IMR-90 (cell line): ENCODE measurements at regions not wholly inside any gene's neighbourhood (a gene's known extent, or its start where the extent isn't known, plus 50 kb on each side); places are given as distances from the start of the nearest gene placed in this dataset.

Experiments used
- ATAC-seq: fragments of 200-7000 bp; cut with Tn5 transposase; 2 replicates; pipeline ENCODE4 v1.9.1; 2020; ENCODE audit warnings: low read depth, mild to moderate bottlenecking, moderate library complexity
- BruUV-seq: library from RNA; stranded (reverse); fragments of 400-500 nt; replicated peaks from 2 replicates; lab custom pipeline; 2021; lab: Mats Ljungman, UMichigan
- CTCF ChIA-PET: fragments of 300-600 bp; formaldehyde crosslinking; extraction: SDS; loops from one replicate; lab custom pipeline; 2021; ENCODE audit warnings: antibody characterized with exemption; lab: Yijun Ruan, JAX
- POLR2A ChIA-PET: fragments of 300-600 bp; sonication (Branson Sonifier 250); formaldehyde crosslinking; loops from one replicate; lab custom pipeline; 2022; ENCODE audit warnings: antibody characterized with exemption; ENCODE audit not compliant: unreplicated experiment; lab: Charles Lee
- DNase-seq: peaks from one replicate; pipeline ENCODE4 v3.0.0; 2013
- H2AFZ ChIP-seq: replicated peaks from 2 replicates; pipeline ENCODE3; 2013; ENCODE audit warnings: low read length, mild to moderate bottlenecking; ENCODE audit not compliant: poor library complexity
- H2AK5ac ChIP-seq: 2 replicates; pipeline ENCODE4 v1.6.1; 2013; ENCODE audit warnings: low read depth, low read length, inconsistent platforms
- H2AK9ac ChIP-seq: replicated peaks from 2 replicates; pipeline ENCODE3; 2013; ENCODE audit warnings: mild to moderate bottlenecking, low read depth, low read length, moderate library complexity; ENCODE audit not compliant: poor library complexity
- H2BK120ac ChIP-seq: 2 replicates; pipeline ENCODE4 v1.6.1; 2013; ENCODE audit warnings: low read depth, low read length, inconsistent platforms
- H2BK15ac ChIP-seq: 3 replicates; pipeline ENCODE4 v1.6.1; 2013; ENCODE audit warnings: low read depth, low read length, inconsistent platforms
- H2BK20ac ChIP-seq: 2 replicates; pipeline ENCODE4 v1.6.1; 2013; ENCODE audit warnings: low read depth, mild to moderate bottlenecking, inconsistent platforms, low read length, moderate library complexity
- H2BK5ac ChIP-seq: 2 replicates; pipeline ENCODE4 v1.6.1; 2013; ENCODE audit warnings: mild to moderate bottlenecking, low read depth, low read length, inconsistent platforms; ENCODE audit not compliant: poor library complexity, severe bottlenecking
- H3K14ac ChIP-seq: replicated peaks from 2 replicates; pipeline ENCODE4 v1.6.1; 2013; ENCODE audit warnings: low read depth, low read length, inconsistent platforms
- H3K18ac ChIP-seq: 2 replicates; pipeline ENCODE4 v1.6.1; 2013; ENCODE audit warnings: low read depth, low read length, control low read depth
- H3K23ac ChIP-seq: 2 replicates; pipeline ENCODE4 v1.6.1; 2013; ENCODE audit warnings: low read depth, low read length, inconsistent platforms
- H3K27ac ChIP-seq: 2 replicates; pipeline ENCODE4 v1.5.1; 2013; ENCODE audit warnings: mild to moderate bottlenecking, control low read depth, low read length; ENCODE audit not compliant: insufficient read depth
- H3K27me3 ChIP-seq: 2 replicates; pipeline ENCODE4 v1.6.1; 2013; ENCODE audit warnings: low read length; ENCODE audit not compliant: control insufficient read depth, insufficient read depth
- H3K36me3 ChIP-seq: 2 replicates; pipeline ENCODE4 v1.6.1; 2013; ENCODE audit warnings: low read length, mixed read lengths; ENCODE audit not compliant: control insufficient read depth, insufficient read depth
- H3K4ac ChIP-seq: 2 replicates; pipeline ENCODE4 v1.6.1; 2013; ENCODE audit warnings: low read depth, low read length, inconsistent platforms
- H3K4me1 ChIP-seq: 2 replicates; pipeline ENCODE4 v1.6.1; 2013; ENCODE audit warnings: low read length, mixed read lengths; ENCODE audit not compliant: control insufficient read depth, insufficient read depth
- H3K4me2 ChIP-seq: 2 replicates; pipeline ENCODE4 v1.6.1; 2013; ENCODE audit warnings: low read depth, mild to moderate bottlenecking, control low read depth, low read length, moderate library complexity
- H3K4me3 ChIP-seq: 2 replicates; pipeline ENCODE4 v1.5.1; 2013; ENCODE audit warnings: low read depth, mild to moderate bottlenecking, control low read depth, low read length, moderate library complexity; ENCODE audit not compliant: insufficient read depth
- H3K56ac ChIP-seq: 2 replicates; pipeline ENCODE4 v1.6.1; 2013; ENCODE audit warnings: low read length, inconsistent platforms; ENCODE audit not compliant: insufficient read depth; ENCODE audit errors: extremely low read depth
- H3K79me1 ChIP-seq, 2 experiments: 2 replicates each; pipeline ENCODE4 v1.6.1; 2013; ENCODE audit warnings: low read length in 2 of 2, inconsistent platforms in 1 of 2, low read depth in 1 of 2
- H3K9ac ChIP-seq: 2 replicates; pipeline ENCODE4 v1.6.1; 2013; ENCODE audit warnings: low read depth, low read length, control low read depth
- H3K9me1 ChIP-seq: 2 replicates; pipeline ENCODE4 v1.6.1; 2013; ENCODE audit warnings: low read length, inconsistent platforms; ENCODE audit not compliant: insufficient read depth
- H3K9me3 ChIP-seq: 2 replicates; pipeline ENCODE4 v1.6.1; 2013; ENCODE audit warnings: low read length; ENCODE audit not compliant: control insufficient read depth, insufficient read depth
- H4K20me1 ChIP-seq: 2 replicates; pipeline ENCODE4 v1.6.1; 2013; ENCODE audit warnings: low read length, inconsistent platforms; ENCODE audit not compliant: insufficient read depth
- H4K5ac ChIP-seq: 2 replicates; pipeline ENCODE4 v1.6.1; 2013; ENCODE audit warnings: mild to moderate bottlenecking, low read depth, low read length, control low read depth
- H4K8ac ChIP-seq, 2 experiments: 2 replicates each; pipeline ENCODE4 v1.6.1; 2013; ENCODE audit warnings: low read depth in 2 of 2, low read length in 2 of 2, control low read depth in 1 of 2, inconsistent platforms in 1 of 2
- H4K91ac ChIP-seq: 2 replicates; pipeline ENCODE4 v1.6.1; 2013; ENCODE audit warnings: low read depth, low read length, inconsistent platforms; ENCODE audit not compliant: insufficient read depth
- BHLHE40 ChIP-seq: fragments of 150-350 bp; IDR thresholded peaks from 2 replicates; pipeline ENCODE4 v1.6.1; 2016; ENCODE audit warnings: mild to moderate bottlenecking, low read depth, low read length
- RAD21 ChIP-seq: IDR thresholded peaks from 2 replicates; pipeline ENCODE4 v1.6.1; 2012; ENCODE audit warnings: low read length, improper control_type of control experiment
- RCOR1 ChIP-seq: IDR thresholded peaks from 2 replicates; pipeline ENCODE4 v1.6.1; 2012; ENCODE audit warnings: mild to moderate bottlenecking, low read length, improper control_type of control experiment; ENCODE audit not compliant: insufficient replicate concordance
- SMC3 ChIP-seq: fragments of 150-350 bp; IDR thresholded peaks from 2 replicates; pipeline ENCODE4 v1.6.1; 2016; ENCODE audit warnings: low read depth, mild to moderate bottlenecking, antibody characterized with exemption, low read length, moderate library complexity
- WGBS, 2 experiments: methylation state at CpG; one replicate each; pipeline versions ENCODE4 v1.1.5 to v1.1.7; 2013; ENCODE audit warnings: missing lambda C conversion rate in 2 of 2; ENCODE audit not compliant: insufficient read length in 1 of 2; ENCODE audit errors: extremely low coverage in 2 of 2; 5-methylcytosine and 5-hydroxymethylcytosine counted together
- dilution Hi-C: fragments of 300-500 bp; cut with HindIII; formaldehyde crosslinking; loops from one replicate; pipeline ENCODE4 v1.14.3; 2018; ENCODE audit warnings: low sequenced_read_pairs; ENCODE audit not compliant: unreplicated experiment
- in situ Hi-C: fragments of 300-500 bp; cut with MboI; formaldehyde crosslinking; loops from 3 replicates; pipeline ENCODE4 v1.14.3; 2019; ENCODE audit warnings: low sequenced_read_pairs, inconsistent platforms, mixed read lengths
- intact Hi-C: fragments of 100-400 bp; cut with micrococcal nuclease; formaldehyde crosslinking; loops from 2 replicates; pipeline ENCODE4 v1.10.0; 2022

- no peak overlapping the region for H2BK15ac ChIP-seq
- H3K4me1 ChIP-seq: no peaks in the 10 kb centered on the region
- H4K5ac ChIP-seq: no peak overlapping the region
- no peak overlapping the region for H2BK120ac ChIP-seq
- no peak overlapping the region for H3K27ac ChIP-seq
- no peaks in the 10 kb centered on the region for H3K79me1 ChIP-seq
- BruUV-seq: no TSS peak
- no peak overlapping the region for H3K9ac ChIP-seq
- ChIA-PET POLR2A (no interaction called here), CTCF (no interaction called here)
- no peak overlapping the region for H2AK5ac ChIP-seq
- no peaks in the 10 kb centered on the region for H4K20me1 ChIP-seq
- no peaks in the 10 kb centered on the region for H3K9me3 ChIP-seq
- no peaks in the 10 kb centered on the region for H3K36me3 ChIP-seq
- intact Hi-C loops: no loop called here
- ATAC-seq (no peak), DNase-seq (no peak)
- H3K23ac ChIP-seq: no peak overlapping the region
- no peak overlapping the region for H2BK20ac ChIP-seq
- H3K56ac ChIP-seq: no peak overlapping the region
- H3K4me3 ChIP-seq: no peak overlapping the region
- H3K18ac ChIP-seq: no peak overlapping the region
- H3K27me3 ChIP-seq: no peaks in the 10 kb centered on the region
- no peak overlapping the region for H2AK9ac ChIP-seq
- no peak overlapping the region for H4K8ac ChIP-seq
- H2BK5ac ChIP-seq: no peak overlapping the region
- in situ Hi-C loops: no loop called here
- 100% methylated on average over 1 of the region's 4 CpGs; no CpG with 5 or more reads in 1 of the 2 experiments for WGBS, 2 experiments
- H3K4me2 ChIP-seq: no peak overlapping the region
- no peak for TF ChIP-seq RCOR1
- TF ChIP-seq BHLHE40: no peak
- TF ChIP-seq SMC3: no peak
- no peak for TF ChIP-seq RAD21
- H3K9me1 ChIP-seq: no peaks in the 10 kb centered on the region
- H4K91ac ChIP-seq: no peak overlapping the region
- H2AFZ ChIP-seq: no peak overlapping the region
- H3K4ac ChIP-seq: no peak overlapping the region
- no peak overlapping the region for H3K14ac ChIP-seq
- dilution Hi-C loops: no loop called here
These were observed 110.1 kb upstream of the SULT1C3 start for GRCh38 chr2:108129636-108130035.
